HL-60 (cell line): ENCODE measurements at regions not wholly inside any gene's neighbourhood (a gene's known extent, or its start where the extent isn't known, plus 50 kb on each side); places are given as distances from the start of the nearest gene placed in this dataset.

Experiments used
- DNase-seq, 2 experiments: peaks; one replicate each; pipeline ENCODE4 v3.0.0-alpha.2; 2010 to 2020; ENCODE audit warnings: low read depth in 1 of 2, low spot score in 1 of 2
- H3K27ac ChIP-seq: fragments of 250-450 bp; sonication (Bioruptor Pico); replicated peaks from 2 replicates; pipeline ENCODE4 v1.5.1; 2020; ENCODE audit warnings: mild to moderate bottlenecking, moderate library complexity
- H3K27me3 ChIP-seq: fragments of 250-450 bp; sonication (Bioruptor Pico); 2 replicates; pipeline ENCODE4 v1.5.1; 2021; ENCODE audit warnings: mild to moderate bottlenecking, moderate library complexity; ENCODE audit not compliant: insufficient read depth, poor library complexity, severe bottlenecking
- H3K4me3 ChIP-seq: replicated peaks from 2 replicates; pipeline ENCODE4 v1.5.1; 2011; ENCODE audit warnings: mild to moderate bottlenecking, control low read depth, low read length; ENCODE audit not compliant: insufficient read depth
- GABPA ChIP-seq: IDR thresholded peaks from 2 replicates; pipeline ENCODE4 v1.6.1; 2012; ENCODE audit warnings: low read depth
- POLR2AphosphoS5 ChIP-seq: IDR thresholded peaks from 2 replicates; pipeline ENCODE4 v1.6.1; 2012; ENCODE audit warnings: low read depth
- SPI1 ChIP-seq: IDR thresholded peaks from 2 replicates; pipeline ENCODE4 v1.6.1; 2012; ENCODE audit warnings: low read depth, mild to moderate bottlenecking, borderline replicate concordance
- TF ChIP-seq, protein P1 (sequence below): IDR thresholded peaks from one replicate; pipeline ENCODE4 v1.5.1; 2011; ENCODE audit warnings: low read length, control low read depth, inconsistent platforms; ENCODE audit not compliant: insufficient read depth
- TF ChIP-seq, protein P2 (sequence below): IDR thresholded peaks from 2 replicates; pipeline ENCODE4 v1.6.1; 2012; ENCODE audit warnings: low read depth; ENCODE audit not compliant: insufficient replicate concordance

DNA sequence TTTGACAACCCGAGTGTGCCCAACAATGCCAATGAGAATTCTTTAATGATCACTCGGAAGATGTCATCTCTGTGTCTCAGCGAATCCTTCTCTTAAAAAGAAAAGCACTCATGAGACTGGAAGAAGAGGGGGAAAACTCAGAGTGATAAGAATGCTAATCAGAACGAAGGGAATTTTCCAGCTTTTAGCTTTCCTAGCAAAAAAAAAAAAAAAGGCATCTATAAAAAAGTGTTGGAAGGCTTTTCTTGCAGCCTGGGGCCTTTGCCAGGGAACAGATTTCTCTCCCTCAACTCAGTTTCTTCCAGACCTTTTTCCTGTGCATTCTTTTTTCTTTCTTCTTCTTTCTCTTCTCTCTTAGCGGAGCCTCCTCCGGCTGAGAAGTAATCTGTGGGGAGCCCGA lies 80.5 kb upstream of the NEO1 start:
- TF ChIP-seq, protein P1, sequence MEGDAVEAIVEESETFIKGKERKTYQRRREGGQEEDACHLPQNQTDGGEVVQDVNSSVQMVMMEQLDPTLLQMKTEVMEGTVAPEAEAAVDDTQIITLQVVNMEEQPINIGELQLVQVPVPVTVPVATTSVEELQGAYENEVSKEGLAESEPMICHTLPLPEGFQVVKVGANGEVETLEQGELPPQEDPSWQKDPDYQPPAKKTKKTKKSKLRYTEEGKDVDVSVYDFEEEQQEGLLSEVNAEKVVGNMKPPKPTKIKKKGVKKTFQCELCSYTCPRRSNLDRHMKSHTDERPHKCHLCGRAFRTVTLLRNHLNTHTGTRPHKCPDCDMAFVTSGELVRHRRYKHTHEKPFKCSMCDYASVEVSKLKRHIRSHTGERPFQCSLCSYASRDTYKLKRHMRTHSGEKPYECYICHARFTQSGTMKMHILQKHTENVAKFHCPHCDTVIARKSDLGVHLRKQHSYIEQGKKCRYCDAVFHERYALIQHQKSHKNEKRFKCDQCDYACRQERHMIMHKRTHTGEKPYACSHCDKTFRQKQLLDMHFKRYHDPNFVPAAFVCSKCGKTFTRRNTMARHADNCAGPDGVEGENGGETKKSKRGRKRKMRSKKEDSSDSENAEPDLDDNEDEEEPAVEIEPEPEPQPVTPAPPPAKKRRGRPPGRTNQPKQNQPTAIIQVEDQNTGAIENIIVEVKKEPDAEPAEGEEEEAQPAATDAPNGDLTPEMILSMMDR = no peak
- TF ChIP-seq GABPA = no peak
- no peak for TF ChIP-seq POLR2AphosphoS5
- no peak for TF ChIP-seq SPI1
- TF ChIP-seq, protein P2, sequence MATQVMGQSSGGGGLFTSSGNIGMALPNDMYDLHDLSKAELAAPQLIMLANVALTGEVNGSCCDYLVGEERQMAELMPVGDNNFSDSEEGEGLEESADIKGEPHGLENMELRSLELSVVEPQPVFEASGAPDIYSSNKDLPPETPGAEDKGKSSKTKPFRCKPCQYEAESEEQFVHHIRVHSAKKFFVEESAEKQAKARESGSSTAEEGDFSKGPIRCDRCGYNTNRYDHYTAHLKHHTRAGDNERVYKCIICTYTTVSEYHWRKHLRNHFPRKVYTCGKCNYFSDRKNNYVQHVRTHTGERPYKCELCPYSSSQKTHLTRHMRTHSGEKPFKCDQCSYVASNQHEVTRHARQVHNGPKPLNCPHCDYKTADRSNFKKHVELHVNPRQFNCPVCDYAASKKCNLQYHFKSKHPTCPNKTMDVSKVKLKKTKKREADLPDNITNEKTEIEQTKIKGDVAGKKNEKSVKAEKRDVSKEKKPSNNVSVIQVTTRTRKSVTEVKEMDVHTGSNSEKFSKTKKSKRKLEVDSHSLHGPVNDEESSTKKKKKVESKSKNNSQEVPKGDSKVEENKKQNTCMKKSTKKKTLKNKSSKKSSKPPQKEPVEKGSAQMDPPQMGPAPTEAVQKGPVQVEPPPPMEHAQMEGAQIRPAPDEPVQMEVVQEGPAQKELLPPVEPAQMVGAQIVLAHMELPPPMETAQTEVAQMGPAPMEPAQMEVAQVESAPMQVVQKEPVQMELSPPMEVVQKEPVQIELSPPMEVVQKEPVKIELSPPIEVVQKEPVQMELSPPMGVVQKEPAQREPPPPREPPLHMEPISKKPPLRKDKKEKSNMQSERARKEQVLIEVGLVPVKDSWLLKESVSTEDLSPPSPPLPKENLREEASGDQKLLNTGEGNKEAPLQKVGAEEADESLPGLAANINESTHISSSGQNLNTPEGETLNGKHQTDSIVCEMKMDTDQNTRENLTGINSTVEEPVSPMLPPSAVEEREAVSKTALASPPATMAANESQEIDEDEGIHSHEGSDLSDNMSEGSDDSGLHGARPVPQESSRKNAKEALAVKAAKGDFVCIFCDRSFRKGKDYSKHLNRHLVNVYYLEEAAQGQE = no peak
- H3K27ac ChIP-seq = no peak overlapping the region
- no peak for DNase-seq
- no peak overlapping the region for H3K4me3 ChIP-seq
- H3K27me3 ChIP-seq = peaks cover 3% of the 10 kb centered on the region

DNA sequence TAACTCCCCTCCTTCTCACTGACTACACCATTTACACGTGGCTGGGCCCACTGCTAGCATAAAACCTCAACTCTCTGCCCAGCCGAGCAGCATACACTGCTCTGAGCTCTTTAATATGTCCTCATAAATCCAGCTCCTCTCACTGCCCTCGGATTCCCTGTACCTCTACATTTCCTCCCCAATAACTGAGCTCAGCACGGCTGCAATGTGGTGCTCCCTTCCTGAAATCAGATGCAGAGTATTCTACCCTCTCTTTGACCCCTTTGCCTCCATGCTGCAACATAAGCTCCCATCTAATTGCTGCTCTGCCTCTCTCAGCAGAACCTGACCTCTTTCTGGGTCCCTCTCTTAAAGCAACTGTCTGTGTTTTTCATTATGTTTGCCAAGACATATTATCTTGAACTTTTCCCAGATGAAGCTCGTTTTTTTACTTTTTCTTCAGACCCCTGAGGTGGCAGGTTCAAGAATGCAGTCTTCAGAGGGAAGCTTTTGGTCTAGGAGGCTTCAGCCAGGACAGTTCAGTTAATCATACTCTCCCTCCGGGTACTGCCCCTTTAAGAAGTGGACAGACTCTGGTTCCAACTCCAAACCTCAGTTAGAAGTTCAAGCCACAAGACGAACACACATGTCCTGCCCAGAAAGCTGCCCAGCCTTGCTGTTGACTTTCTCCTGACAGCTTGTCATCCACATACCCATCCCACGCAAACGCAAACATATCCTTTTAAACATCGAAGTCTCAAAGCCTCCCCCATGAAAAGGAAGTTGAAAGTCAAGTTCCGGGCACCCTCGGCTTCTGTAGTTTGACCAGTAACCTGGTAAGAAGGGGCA lies 81.1 kb upstream of the NEO1 start:
- no peak overlapping the region for H3K4me3 ChIP-seq
- H3K27me3 ChIP-seq = peaks cover 3% of the 10 kb centered on the region
- TF ChIP-seq, protein P2 = no peak
- TF ChIP-seq GABPA (no peak), SPI1 (no peak), POLR2AphosphoS5 (no peak)
- TF ChIP-seq, protein P1 = no peak
- no peak for DNase-seq
- H3K27ac ChIP-seq = no peak overlapping the region

DNA sequence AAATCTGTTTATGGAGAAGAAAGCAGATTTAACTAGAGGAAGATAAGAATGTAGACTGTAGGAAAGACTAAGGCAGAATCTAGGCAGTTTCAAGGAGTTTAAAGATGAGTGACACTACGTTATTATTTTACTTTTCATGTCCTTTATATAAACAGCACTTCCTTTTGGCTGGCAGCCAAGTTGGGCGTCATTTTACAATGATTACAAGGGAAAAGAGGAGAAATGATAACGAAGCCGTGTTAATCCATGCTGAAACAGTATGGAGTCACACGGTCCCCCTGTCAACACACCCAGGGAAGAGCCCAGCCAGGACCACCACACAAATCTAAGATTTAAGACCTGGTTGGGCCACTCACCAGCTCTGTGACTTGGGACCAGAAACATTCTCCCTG lies 83.7 kb upstream of the NEO1 start:
- H3K27ac ChIP-seq = no peak overlapping the region
- peaks cover 3% of the 10 kb centered on the region for H3K27me3 ChIP-seq
- no peak for TF ChIP-seq GABPA
- TF ChIP-seq, protein P1 = no peak
- TF ChIP-seq SPI1 = no peak
- TF ChIP-seq, protein P2 = no peak
- TF ChIP-seq POLR2AphosphoS5 = no peak
- no peak overlapping the region for H3K4me3 ChIP-seq
- no peak for DNase-seq
